ENCODE measurements at regions not wholly inside any gene's neighbourhood (a gene's known extent, or its start where the extent isn't known, plus 50 kb on each side); places are given as distances from the start of the nearest gene placed in this dataset.

DNA sequence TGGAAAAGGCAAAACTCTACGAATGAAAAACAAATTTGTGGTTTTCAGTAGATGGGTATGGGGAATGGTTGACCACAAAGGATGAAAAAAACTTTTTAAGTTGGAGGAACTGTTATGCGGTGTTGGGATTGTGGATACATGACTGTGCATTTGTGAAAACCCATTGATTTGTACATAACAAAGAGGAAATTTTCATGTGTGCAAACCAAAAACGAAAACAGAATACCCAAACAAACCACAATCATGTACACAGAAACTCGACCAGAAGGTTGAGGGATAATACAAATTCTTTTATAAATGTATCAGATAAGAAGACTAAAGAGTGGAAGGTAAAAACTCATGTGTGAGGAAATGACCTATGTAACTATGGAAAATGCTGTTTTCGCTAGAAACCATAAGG, 1012.4 kb downstream of the CDH18 start:
- DNase-seq (ENCODE audit: low spot score), result no peak

DNA sequence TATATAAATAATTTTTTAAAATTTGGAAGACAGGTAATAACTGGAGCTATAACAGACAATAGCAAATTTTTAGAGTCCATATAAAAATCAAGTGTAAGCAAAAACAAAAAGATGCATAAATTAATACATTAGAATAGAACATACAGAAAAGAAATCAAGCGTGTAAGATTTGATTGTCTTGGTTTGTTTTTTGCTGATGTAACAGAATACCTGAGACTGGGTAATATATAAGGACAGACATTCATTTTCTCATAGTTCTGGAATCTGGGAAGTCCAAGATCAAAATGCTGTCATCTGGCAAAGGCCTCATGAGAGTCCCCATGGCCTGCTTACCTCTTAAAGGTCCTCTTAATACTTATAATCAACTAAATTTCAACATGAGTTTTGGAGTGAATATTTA, 1010.1 kb downstream of the CDH18 start:
- Histone ChIP-seq H2AFZ (ENCODE audit: low read length) (no peak overlapping the region), H3K4me1 (ENCODE audit: insufficient read depth, low read length) (no peaks in the 10 kb centered on the region), H3K36me3 (replicated peaks in 1 of 2; ENCODE audit: control insufficient read depth in 1 of 2, insufficient read depth in 2 of 2, low read length in 2 of 2) (no peaks in the 10 kb centered on the region), H3K4me3 (replicated peaks in 1 of 3; ENCODE audit: insufficient read depth in 1 of 3, low read depth in 2 of 3, low read length in 3 of 3) (no peak overlapping the region), H3K27me3 (ENCODE audit: control insufficient read depth in 1 of 2, insufficient read depth in 2 of 2, low read length in 2 of 2) (no peaks in the 10 kb centered on the region), H4K20me1 (ENCODE audit: insufficient read depth, low read length) (no peaks in the 10 kb centered on the region), H3K9ac (ENCODE audit: insufficient read depth, low read depth, low read length) (no peak overlapping the region), H3K79me2 (ENCODE audit: insufficient read depth, low read length) (no peaks in the 10 kb centered on the region), H3K4me2 (ENCODE audit: low read depth, low read length) (no peak overlapping the region), H3K27ac (ENCODE audit: extremely low read length, insufficient read depth, low read length) (no peak overlapping the region), H3K9me3 (ENCODE audit: low read length) (peaks cover 57% of the 10 kb centered on the region)
- ChIA-PET CTCF (ENCODE audit: low intra/inter-chr PET ratio, low total read pairs) (no interaction called here), POLR2A (no interaction called here)
- no peak for DNase-seq (ENCODE audit: low spot score)
- no peak for TF ChIP-seq ZNF747 (CRISPR knock-in tag; IDR thresholded peaks at IDR 0.05; ENCODE audit: borderline replicate concordance)
- TF ChIP-seq, protein P1, sequence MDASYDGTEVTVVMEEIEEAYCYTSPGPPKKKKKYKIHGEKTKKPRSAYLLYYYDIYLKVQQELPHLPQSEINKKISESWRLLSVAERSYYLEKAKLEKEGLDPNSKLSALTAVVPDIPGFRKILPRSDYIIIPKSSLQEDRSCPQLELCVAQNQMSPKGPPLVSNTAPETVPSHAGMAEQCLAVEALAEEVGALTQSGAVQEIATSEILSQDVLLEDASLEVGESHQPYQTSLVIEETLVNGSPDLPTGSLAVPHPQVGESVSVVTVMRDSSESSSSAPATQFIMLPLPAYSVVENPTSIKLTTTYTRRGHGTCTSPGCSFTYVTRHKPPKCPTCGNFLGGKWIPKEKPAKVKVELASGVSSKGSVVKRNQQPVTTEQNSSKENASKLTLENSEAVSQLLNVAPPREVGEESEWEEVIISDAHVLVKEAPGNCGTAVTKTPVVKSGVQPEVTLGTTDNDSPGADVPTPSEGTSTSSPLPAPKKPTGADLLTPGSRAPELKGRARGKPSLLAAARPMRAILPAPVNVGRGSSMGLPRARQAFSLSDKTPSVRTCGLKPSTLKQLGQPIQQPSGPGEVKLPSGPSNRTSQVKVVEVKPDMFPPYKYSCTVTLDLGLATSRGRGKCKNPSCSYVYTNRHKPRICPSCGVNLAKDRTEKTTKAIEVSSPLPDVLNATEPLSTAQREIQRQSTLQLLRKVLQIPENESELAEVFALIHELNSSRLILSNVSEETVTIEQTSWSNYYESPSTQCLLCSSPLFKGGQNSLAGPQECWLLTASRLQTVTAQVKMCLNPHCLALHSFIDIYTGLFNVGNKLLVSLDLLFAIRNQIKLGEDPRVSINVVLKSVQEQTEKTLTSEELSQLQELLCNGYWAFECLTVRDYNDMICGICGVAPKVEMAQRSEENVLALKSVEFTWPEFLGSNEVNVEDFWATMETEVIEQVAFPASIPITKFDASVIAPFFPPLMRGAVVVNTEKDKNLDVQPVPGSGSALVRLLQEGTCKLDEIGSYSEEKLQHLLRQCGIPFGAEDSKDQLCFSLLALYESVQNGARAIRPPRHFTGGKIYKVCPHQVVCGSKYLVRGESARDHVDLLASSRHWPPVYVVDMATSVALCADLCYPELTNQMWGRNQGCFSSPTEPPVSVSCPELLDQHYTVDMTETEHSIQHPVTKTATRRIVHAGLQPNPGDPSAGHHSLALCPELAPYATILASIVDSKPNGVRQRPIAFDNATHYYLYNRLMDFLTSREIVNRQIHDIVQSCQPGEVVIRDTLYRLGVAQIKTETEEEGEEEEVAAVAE (CRISPR knock-in tag; IDR thresholded peaks at IDR 0.05; ENCODE audit: borderline replicate concordance), result no peak
- TF ChIP-seq, protein P2, sequence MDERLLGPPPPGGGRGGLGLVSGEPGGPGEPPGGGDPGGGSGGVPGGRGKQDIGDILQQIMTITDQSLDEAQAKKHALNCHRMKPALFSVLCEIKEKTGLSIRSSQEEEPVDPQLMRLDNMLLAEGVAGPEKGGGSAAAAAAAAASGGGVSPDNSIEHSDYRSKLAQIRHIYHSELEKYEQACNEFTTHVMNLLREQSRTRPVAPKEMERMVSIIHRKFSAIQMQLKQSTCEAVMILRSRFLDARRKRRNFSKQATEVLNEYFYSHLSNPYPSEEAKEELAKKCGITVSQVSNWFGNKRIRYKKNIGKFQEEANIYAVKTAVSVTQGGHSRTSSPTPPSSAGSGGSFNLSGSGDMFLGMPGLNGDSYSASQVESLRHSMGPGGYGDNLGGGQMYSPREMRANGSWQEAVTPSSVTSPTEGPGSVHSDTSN (CRISPR knock-in tag; IDR thresholded peaks at IDR 0.05), result no peak
- peak; percentile 79 to 83 for TF ChIP-seq MAFK (conservative IDR thresholded peaks at IDR 0.05 in 1 of 2, IDR thresholded peaks at IDR 0.05 in 1 of 2; ENCODE audit: low read length in 2 of 2)
- no peak for TF ChIP-seq HDAC6 (IDR thresholded peaks at IDR 0.05; ENCODE audit: low read depth, low read length)
- peak; percentile 80 for TF ChIP-seq MAFF (IDR thresholded peaks at IDR 0.05; ENCODE audit: low read depth, low read length)
- FAIRE-seq, result no peak
- intact Hi-C loops (cut with micrococcal nuclease; ENCODE audit: unreplicated experiment) (no loop called here), in situ Hi-C loops (cut with HindIII; ENCODE audit: extremely low pct_ligation_motif_present, low pct_unique_long_range_greater_than_20kb) (no loop called here)
- 36% methylated on average over 1 of the region's 1 CpG for WGBS (ENCODE audit: low lambda C conversion rate)
- ATAC-seq, result no peak
- BruUV-seq (replicated peaks), result no TSS peak

More for the DNA sequence above, 1012.4 kb downstream of the CDH18 start:
- no peaks in the 10 kb centered on the region for H3K27me3 ChIP-seq (ENCODE audit: control insufficient read depth in 1 of 2, insufficient read depth in 2 of 2, low read length in 2 of 2)
- 10% methylated on average over 5 of the region's 5 CpGs for WGBS (ENCODE audit: low lambda C conversion rate)
- in situ Hi-C loops (cut with HindIII; ENCODE audit: extremely low pct_ligation_motif_present, low pct_unique_long_range_greater_than_20kb) (no loop called here), intact Hi-C loops (cut with micrococcal nuclease; ENCODE audit: unreplicated experiment) (no loop called here)
- ATAC-seq (no peak), FAIRE-seq (no peak)
- no peak overlapping the region for H3K9ac ChIP-seq (ENCODE audit: insufficient read depth, low read depth, low read length)
- H3K4me3 ChIP-seq (replicated peaks in 1 of 3; ENCODE audit: insufficient read depth in 1 of 3, low read depth in 2 of 3, low read length in 3 of 3), result no peak overlapping the region
- ChIA-PET CTCF (ENCODE audit: low intra/inter-chr PET ratio, low total read pairs) (no interaction called here), POLR2A (no interaction called here)
- no peak overlapping the region for H3K4me2 ChIP-seq (ENCODE audit: low read depth, low read length)
- H3K4me1 ChIP-seq (ENCODE audit: insufficient read depth, low read length), result no peaks in the 10 kb centered on the region
- peaks cover 48% of the 10 kb centered on the region for H3K9me3 ChIP-seq (ENCODE audit: low read length)
- H4K20me1 ChIP-seq (ENCODE audit: insufficient read depth, low read length), result no peaks in the 10 kb centered on the region
- H3K79me2 ChIP-seq (ENCODE audit: insufficient read depth, low read length), result no peaks in the 10 kb centered on the region
- BruUV-seq (replicated peaks), result no TSS peak
- no peak for TF ChIP-seq DR1 (CRISPR knock-in tag; IDR thresholded peaks at IDR 0.05)
- TF ChIP-seq, protein P3, sequence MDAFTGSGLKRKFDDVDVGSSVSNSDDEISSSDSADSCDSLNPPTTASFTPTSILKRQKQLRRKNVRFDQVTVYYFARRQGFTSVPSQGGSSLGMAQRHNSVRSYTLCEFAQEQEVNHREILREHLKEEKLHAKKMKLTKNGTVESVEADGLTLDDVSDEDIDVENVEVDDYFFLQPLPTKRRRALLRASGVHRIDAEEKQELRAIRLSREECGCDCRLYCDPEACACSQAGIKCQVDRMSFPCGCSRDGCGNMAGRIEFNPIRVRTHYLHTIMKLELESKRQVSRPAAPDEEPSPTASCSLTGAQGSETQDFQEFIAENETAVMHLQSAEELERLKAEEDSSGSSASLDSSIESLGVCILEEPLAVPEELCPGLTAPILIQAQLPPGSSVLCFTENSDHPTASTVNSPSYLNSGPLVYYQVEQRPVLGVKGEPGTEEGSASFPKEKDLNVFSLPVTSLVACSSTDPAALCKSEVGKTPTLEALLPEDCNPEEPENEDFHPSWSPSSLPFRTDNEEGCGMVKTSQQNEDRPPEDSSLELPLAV (CRISPR knock-in tag; conservative IDR thresholded peaks at IDR 0.05; ENCODE audit: low read depth), result no peak
- no peak for TF ChIP-seq MED8 (CRISPR knock-in tag; IDR thresholded peaks at IDR 0.05; ENCODE audit: insufficient replicate concordance)
- no peak overlapping the region for H3K27ac ChIP-seq (ENCODE audit: extremely low read length, insufficient read depth, low read length)
- H3K36me3 ChIP-seq (replicated peaks in 1 of 2; ENCODE audit: control insufficient read depth in 1 of 2, insufficient read depth in 2 of 2, low read length in 2 of 2), result no peaks in the 10 kb centered on the region
- no peak overlapping the region for H2AFZ ChIP-seq (ENCODE audit: low read length)

Data from HepG2 (cell line).